ENCODE measurements at regions not wholly inside any gene's neighbourhood (a gene's known extent, or its start where the extent isn't known, plus 50 kb on each side); places are given as distances from the start of the nearest gene placed in this dataset.

DNA sequence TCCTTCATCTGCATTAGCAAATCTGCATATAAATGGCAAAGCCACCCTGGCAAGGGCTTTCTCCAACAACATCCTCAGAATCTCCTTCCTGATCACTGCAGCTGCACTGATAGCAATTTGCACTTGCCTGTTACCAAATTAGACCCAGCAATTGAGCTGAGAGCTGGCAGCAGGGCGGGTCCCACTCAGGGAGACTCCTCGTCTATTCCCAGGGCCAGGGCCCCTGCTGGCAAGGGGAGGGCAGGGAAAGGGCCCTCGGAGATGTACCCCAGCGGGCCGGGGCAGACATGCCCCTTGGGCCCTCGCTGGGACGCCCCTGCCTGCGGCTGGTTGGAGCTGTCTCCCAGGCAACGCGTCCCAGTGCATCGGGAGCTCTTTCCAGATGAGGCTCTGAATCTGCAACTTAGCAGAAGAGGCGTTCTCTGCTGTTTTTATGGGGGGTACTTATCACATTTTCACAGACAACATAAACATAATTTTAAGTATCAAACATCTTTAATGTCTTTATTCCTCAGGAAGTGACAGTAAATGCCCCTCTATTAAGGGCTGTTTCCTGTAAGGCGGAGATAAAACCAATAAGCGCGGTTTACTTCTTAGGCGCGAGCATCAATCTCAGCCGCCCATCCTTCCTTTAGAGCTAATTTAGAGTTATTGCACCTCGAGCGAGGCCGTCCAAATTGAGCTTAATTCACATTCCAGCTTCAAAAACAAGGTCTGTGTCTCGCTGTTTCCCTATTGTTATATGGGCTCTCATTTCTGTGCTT lies 249.0 kb upstream of the PPP2R2D start:
- no peak overlapping the region for H3K9ac ChIP-seq
- no peaks in the 10 kb centered on the region for H3K4me1 ChIP-seq (ENCODE audit: low read depth, poor library complexity, severe bottlenecking)
- H4K20me1 ChIP-seq (ENCODE audit: insufficient read depth): no peaks in the 10 kb centered on the region
- no peaks in the 10 kb centered on the region; the same call in 1 of the 2 replicates for H3K27me3 ChIP-seq (ENCODE audit: insufficient read depth, low read depth)
- no peak for TF ChIP-seq CTCF (conservative IDR thresholded peaks at IDR 0.05; ENCODE audit: low read depth, low read length)
- no peak overlapping the region for H3K27ac ChIP-seq
- no peak overlapping the region for H3K4me3 ChIP-seq (IDR thresholded peaks at IDR 0.05; ENCODE audit: insufficient read depth, low read depth, low read length)
- no peaks in the 10 kb centered on the region for H3K36me3 ChIP-seq (ENCODE audit: insufficient read depth)
- H3K4me2 ChIP-seq: no peak overlapping the region
- H2AFZ ChIP-seq (ENCODE audit: low read depth): no peak overlapping the region
- no peaks in the 10 kb centered on the region for H3K79me2 ChIP-seq (ENCODE audit: insufficient read depth, low read depth)

DNA sequence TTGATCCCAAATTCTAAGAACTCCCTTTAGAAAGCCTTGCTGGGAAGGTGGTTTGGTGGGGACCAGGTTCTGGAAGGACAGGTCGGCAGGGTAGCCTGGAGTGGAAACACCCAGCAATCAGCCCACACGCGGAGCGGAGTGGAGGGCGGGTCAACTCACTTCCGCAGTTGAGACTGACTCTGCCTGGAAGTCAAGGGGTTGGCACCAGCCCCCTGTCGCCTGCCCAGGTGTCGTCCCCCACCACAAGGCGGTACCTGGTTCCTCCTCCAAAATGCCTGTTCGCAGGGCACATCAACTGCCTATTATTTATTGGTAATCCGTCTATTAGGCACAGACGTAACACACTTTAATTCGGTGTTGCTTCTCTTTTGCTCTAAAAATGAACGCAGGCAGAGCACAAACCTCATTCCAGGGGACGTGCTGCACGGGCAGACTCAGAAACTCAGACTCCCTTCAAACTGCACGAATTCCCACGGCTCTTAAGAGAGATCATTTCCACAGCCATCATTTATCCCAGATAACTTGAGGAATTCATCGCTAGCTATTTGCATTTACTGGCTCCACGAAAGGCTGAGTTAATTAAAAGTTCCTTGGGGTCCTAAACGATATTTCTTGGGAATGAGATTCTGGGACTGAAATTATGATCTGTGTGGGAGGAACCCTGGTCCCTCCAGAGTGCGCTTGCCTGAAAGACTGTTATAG lies 248.2 kb upstream of the PPP2R2D start:
- no peak overlapping the region for H3K4me2 ChIP-seq
- no peaks in the 10 kb centered on the region; the same call in 1 of the 2 replicates for H3K27me3 ChIP-seq (ENCODE audit: insufficient read depth, low read depth)
- no peak for TF ChIP-seq CTCF (conservative IDR thresholded peaks at IDR 0.05; ENCODE audit: low read depth, low read length)
- H3K9ac ChIP-seq: no peak overlapping the region
- no peak overlapping the region for H2AFZ ChIP-seq (ENCODE audit: low read depth)
- no peaks in the 10 kb centered on the region for H3K79me2 ChIP-seq (ENCODE audit: insufficient read depth, low read depth)
- no peak overlapping the region for H3K27ac ChIP-seq
- no peak overlapping the region for H3K4me3 ChIP-seq (IDR thresholded peaks at IDR 0.05; ENCODE audit: insufficient read depth, low read depth, low read length)
- H4K20me1 ChIP-seq (ENCODE audit: insufficient read depth): no peaks in the 10 kb centered on the region
- H3K4me1 ChIP-seq (ENCODE audit: low read depth, poor library complexity, severe bottlenecking): no peaks in the 10 kb centered on the region
- H3K36me3 ChIP-seq (ENCODE audit: insufficient read depth): no peaks in the 10 kb centered on the region

GRCh38 chr10:131653140-131653539 lies 247.7 kb upstream of the PPP2R2D start:
- H3K4me1 ChIP-seq (ENCODE audit: low read depth, poor library complexity, severe bottlenecking): no peaks in the 10 kb centered on the region
- H3K27ac ChIP-seq: no peak overlapping the region
- H3K4me2 ChIP-seq: no peak overlapping the region
- H4K20me1 ChIP-seq (ENCODE audit: insufficient read depth): no peaks in the 10 kb centered on the region
- H3K9ac ChIP-seq: no peak overlapping the region
- no peaks in the 10 kb centered on the region for H3K27me3 ChIP-seq (ENCODE audit: insufficient read depth, low read depth)
- H3K36me3 ChIP-seq (ENCODE audit: insufficient read depth): no peaks in the 10 kb centered on the region
- no peak overlapping the region for H3K4me3 ChIP-seq (IDR thresholded peaks at IDR 0.05; ENCODE audit: insufficient read depth, low read depth, low read length)
- no peaks in the 10 kb centered on the region for H3K79me2 ChIP-seq (ENCODE audit: insufficient read depth, low read depth)
- no peak for TF ChIP-seq CTCF (conservative IDR thresholded peaks at IDR 0.05; ENCODE audit: low read depth, low read length)
- no peak overlapping the region for H2AFZ ChIP-seq (ENCODE audit: low read depth)

DNA sequence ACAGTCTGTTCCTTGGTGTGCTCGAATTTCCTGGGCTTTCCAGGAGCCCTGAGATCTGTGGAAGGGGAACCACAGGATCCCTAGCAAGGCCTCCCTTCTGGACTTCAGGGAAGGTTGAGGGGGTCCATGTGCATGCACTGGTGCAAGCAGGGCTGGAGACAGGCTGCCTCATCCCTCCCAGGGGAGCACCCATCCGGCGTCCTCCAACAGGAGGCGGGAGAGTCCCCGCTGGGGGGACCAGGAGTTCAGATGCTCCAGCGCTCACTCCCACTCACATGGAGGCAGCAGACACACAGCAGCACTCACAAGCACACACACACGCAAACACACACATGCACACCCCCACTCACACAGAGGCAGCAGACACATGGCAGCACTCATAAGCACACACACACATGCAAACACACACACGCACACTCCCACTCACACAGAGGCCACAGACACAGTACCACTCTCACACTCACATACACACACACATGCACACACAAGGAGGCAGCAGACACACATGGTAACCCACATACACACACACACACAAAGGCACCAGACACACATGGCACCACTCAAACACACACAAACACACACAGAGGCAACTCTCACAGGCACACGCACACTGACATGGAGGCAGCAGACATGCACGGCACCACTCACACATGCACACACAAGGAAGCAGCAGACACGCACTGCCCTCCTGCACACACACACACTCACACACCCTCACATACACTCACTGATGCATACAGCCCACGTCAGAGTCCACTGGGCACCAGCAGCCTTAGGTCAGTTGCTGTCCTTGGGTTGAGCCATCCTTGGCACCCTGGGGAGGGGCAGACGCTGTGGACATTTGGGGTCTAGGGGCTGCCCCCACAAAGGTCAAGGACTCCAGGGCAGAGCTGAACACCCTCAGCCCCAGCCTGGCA lies 247.0 kb upstream of the PPP2R2D start:
- no peak overlapping the region for H3K27ac ChIP-seq
- no peaks in the 10 kb centered on the region for H4K20me1 ChIP-seq (ENCODE audit: insufficient read depth)
- H3K9ac ChIP-seq: no peak overlapping the region
- no peaks in the 10 kb centered on the region for H3K4me1 ChIP-seq (ENCODE audit: low read depth, poor library complexity, severe bottlenecking)
- H3K4me3 ChIP-seq (IDR thresholded peaks at IDR 0.05; ENCODE audit: insufficient read depth, low read depth, low read length): no peak overlapping the region
- no peaks in the 10 kb centered on the region for H3K79me2 ChIP-seq (ENCODE audit: insufficient read depth, low read depth)
- no peaks in the 10 kb centered on the region for H3K36me3 ChIP-seq (ENCODE audit: insufficient read depth)
- H3K27me3 ChIP-seq (ENCODE audit: insufficient read depth, low read depth): no peaks in the 10 kb centered on the region
- no peak overlapping the region for H3K4me2 ChIP-seq
- no peak overlapping the region for H2AFZ ChIP-seq (ENCODE audit: low read depth)
- no peak for TF ChIP-seq CTCF (conservative IDR thresholded peaks at IDR 0.05; ENCODE audit: low read depth, low read length)
